Body of pancreas (tissue), 4 donors: ENCODE measurements at regions not wholly inside any gene's neighbourhood (a gene's known extent, or its start where the extent isn't known, plus 50 kb on each side); places are given as distances from the start of the nearest gene placed in this dataset.

Source experiments
- POLR2A ChIP-seq, 3 donors: fragments of 450-650 bp; IDR thresholded peaks; one replicate each; pipeline ENCODE4 v1.6.1; 2016; ENCODE audit warnings: antibody characterized with exemption in 3 of 3, mild to moderate bottlenecking in 2 of 3
- TF ChIP-seq, protein P1 (sequence below), 7 experiments: fragments of 450-650 bp in 4 of 7; fragments of 200-600 bp in 3 of 7; sonication (generic) in 3 of 7; IDR thresholded peaks; one replicate each; pipeline ENCODE4 v1.5.1; 2016 to 2019; ENCODE audit warnings: antibody characterized with exemption in 7 of 7

DNA sequence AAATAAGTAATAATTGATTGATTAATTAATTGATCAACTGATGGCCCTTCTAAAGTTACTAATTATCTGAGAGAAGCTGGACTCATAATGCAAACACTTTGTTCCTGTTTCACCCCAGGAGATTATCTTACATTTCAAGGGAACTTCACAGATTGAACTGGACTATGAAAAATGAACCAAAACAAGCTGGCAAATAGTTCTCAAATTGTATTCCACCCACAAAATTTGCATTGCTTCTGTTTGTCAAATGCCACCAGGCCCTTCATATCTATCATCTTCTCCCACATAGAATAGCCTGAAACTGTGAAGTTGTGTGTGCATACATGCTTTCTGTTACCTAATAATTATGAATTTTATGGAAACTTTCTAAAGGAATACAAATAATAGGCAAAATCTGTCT, 104.0 kb downstream of the ZNF281 start:
- TF ChIP-seq, protein P1, sequence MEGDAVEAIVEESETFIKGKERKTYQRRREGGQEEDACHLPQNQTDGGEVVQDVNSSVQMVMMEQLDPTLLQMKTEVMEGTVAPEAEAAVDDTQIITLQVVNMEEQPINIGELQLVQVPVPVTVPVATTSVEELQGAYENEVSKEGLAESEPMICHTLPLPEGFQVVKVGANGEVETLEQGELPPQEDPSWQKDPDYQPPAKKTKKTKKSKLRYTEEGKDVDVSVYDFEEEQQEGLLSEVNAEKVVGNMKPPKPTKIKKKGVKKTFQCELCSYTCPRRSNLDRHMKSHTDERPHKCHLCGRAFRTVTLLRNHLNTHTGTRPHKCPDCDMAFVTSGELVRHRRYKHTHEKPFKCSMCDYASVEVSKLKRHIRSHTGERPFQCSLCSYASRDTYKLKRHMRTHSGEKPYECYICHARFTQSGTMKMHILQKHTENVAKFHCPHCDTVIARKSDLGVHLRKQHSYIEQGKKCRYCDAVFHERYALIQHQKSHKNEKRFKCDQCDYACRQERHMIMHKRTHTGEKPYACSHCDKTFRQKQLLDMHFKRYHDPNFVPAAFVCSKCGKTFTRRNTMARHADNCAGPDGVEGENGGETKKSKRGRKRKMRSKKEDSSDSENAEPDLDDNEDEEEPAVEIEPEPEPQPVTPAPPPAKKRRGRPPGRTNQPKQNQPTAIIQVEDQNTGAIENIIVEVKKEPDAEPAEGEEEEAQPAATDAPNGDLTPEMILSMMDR (IDR thresholded peaks at IDR 0.05), result no peak
- no peak for TF ChIP-seq POLR2A (IDR thresholded peaks at IDR 0.05)
